ENCODE measurements at regions not wholly inside any gene's neighbourhood (a gene's known extent, or its start where the extent isn't known, plus 50 kb on each side); places are given as distances from the start of the nearest gene placed in this dataset.

DNA sequence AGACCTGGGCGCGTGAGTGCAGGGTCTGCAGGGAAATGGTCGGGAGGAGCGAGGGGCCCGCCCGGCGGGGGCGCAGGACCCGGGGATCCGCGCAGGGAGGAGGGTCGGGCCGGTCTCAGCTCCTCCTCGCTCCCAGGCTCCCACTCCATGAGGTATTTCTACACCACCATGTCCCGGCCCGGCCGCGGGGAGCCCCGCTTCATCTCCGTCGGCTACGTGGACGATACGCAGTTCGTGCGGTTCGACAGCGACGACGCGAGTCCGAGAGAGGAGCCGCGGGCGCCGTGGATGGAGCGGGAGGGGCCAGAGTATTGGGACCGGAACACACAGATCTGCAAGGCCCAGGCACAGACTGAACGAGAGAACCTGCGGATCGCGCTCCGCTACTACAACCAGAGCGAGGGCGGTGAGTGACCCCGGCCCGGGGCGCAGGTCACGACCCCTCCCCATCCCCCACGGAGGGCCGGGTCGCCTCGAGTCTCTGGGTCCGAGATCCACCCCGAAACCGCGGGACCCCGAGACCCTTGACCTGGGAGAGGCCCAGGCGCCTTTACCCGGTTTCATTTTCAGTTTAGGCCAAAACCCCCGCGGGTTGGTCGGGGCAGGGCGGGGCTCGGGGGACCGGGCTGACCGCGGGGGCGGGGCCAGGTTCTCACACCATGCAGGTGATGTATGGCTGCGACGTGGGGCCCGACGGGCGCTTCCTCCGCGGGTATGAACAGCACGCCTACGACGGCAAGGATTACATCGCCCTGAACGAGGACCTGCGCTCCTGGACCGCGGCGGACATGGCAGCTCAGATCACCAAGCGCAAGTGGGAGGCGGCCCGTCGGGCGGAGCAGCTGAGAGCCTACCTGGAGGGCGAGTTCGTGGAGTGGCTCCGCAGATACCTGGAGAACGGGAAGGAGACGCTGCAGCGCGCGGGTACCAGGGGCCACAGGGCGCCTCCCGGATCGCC lies 54.2 kb upstream of the HLA-A start:
- H3K9me3 ChIP-seq (ENCODE audit: low read length): no peaks in the 10 kb centered on the region
- H3F3A ChIP-seq (ENCODE audit: insufficient read depth, low read length): no peaks in the 10 kb centered on the region
- no peak overlapping the region for H3K27ac ChIP-seq (ENCODE audit: low read depth, low read length, poor library complexity, severe bottlenecking)
- H3K4me3 ChIP-seq (ENCODE audit: low read depth, low read length, poor library complexity, severe bottlenecking): peak overlapping the region; percentile 80
- no peaks in the 10 kb centered on the region for H3K36me3 ChIP-seq (ENCODE audit: insufficient read depth, low read length)
- H3K9ac ChIP-seq (ENCODE audit: low read length): peak overlapping the region; percentile 81
- no peaks in the 10 kb centered on the region for H3K27me3 ChIP-seq (ENCODE audit: insufficient read depth, low read length)
- H3K79me2 ChIP-seq (ENCODE audit: insufficient read depth, low read length): no peaks in the 10 kb centered on the region
- no peaks in the 10 kb centered on the region for H4K20me1 ChIP-seq (ENCODE audit: insufficient read depth, low read length)
- H2AFZ ChIP-seq (ENCODE audit: low read length): no peak overlapping the region
- H3K9me2 ChIP-seq (ENCODE audit: low read depth, low read length): no peaks in the 10 kb centered on the region
- H3K4me1 ChIP-seq (ENCODE audit: insufficient read depth, low read length, severe bottlenecking): peaks cover 17% of the 10 kb centered on the region
- no peak for TF ChIP-seq EZH2 (IDR thresholded peaks at IDR 0.05; ENCODE audit: borderline replicate concordance, low read length)
- TF ChIP-seq, protein P1, sequence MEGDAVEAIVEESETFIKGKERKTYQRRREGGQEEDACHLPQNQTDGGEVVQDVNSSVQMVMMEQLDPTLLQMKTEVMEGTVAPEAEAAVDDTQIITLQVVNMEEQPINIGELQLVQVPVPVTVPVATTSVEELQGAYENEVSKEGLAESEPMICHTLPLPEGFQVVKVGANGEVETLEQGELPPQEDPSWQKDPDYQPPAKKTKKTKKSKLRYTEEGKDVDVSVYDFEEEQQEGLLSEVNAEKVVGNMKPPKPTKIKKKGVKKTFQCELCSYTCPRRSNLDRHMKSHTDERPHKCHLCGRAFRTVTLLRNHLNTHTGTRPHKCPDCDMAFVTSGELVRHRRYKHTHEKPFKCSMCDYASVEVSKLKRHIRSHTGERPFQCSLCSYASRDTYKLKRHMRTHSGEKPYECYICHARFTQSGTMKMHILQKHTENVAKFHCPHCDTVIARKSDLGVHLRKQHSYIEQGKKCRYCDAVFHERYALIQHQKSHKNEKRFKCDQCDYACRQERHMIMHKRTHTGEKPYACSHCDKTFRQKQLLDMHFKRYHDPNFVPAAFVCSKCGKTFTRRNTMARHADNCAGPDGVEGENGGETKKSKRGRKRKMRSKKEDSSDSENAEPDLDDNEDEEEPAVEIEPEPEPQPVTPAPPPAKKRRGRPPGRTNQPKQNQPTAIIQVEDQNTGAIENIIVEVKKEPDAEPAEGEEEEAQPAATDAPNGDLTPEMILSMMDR (IDR thresholded peaks at IDR 0.05; ENCODE audit: low read length): no peak
- H3K4me2 ChIP-seq (ENCODE audit: low read length): peak overlapping the region; percentile 73

Measured in OCI-LY1 (cell line).